ENCODE measurements at regions not wholly inside any gene's neighbourhood (a gene's known extent, or its start where the extent isn't known, plus 50 kb on each side); places are given as distances from the start of the nearest gene placed in this dataset.

DNA sequence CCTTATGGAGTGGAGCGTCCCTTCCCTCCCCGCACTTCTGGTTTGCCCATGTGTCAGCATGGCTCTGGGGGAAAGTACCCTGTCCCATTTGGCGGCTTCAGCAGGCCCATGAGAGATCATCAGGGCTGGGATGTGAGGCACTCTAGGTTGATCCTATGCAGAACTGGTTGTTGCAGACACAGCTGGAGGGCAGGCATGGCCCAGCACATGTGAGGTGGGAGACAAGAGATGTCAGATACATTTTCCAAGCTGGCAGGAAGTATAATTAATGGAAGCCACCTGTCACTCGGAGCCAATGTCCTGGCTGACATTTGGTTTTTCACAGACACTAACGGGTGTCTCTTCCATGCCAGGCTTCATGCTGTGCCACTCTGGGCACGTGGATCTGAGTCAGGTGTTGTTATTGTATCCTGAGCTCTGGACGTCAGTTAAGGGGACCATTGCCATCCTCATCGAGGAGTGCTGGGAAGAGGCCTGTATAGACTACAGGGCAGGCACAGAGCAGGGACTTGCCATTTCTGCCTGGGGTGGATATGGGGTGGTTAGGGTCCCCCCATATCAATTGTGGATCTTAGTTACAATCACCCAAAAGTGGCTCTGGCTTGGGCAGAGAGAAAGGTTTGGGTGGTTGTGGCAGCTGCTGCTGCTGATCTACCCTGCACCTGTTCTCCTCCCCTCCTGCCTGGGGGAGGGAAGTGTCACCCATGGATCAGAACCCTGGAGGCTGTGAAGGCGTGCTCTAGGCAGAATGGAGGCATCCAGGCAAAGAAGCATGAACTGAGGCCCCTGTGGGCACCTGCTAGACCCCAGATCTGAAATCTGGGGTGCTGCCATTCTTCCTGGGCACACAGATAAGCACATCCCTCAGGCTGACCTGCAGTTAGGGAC, 140.7 kb downstream of the FBLN2 start:
- Mint-ChIP-seq H3K27ac (no peak overlapping the region), H3K4me3 (no peak overlapping the region), H3K4me1 (no peaks in the 10 kb centered on the region), H3K9me3 (peaks cover 0 to 12% (median 5%) of the 10 kb centered on the region in 3 donors), H3K27me3 (peaks cover 3% of the 10 kb centered on the region), H3K36me3 (no peaks in the 10 kb centered on the region)

DNA sequence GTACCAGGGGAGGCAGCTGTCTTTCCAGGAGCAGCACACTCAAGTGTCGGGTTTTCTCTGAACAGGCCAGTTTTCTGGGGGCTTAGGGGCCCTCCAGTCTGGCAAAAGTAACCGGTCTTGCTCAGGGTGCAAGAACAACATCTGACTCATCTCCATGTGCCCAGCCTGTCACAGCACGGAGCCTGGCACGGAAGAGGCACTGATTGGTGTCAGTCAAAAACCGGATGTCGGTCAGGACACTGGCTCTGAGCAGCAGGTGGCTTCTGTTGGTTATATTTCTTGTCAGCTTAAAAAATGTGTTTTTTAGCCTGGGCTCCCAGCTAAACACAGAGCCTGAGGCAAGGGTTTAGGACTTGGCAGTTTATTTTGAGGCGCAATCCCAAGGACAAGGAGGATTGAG, 139.9 kb downstream of the FBLN2 start:
- H3K27me3 Mint-ChIP-seq, result peaks cover 3% of the 10 kb centered on the region
- no peak overlapping the region for H3K27ac Mint-ChIP-seq
- H3K4me3 Mint-ChIP-seq, result no peak overlapping the region
- no peaks in the 10 kb centered on the region for H3K4me1 Mint-ChIP-seq
- peaks cover 0 to 12% (median 5%) of the 10 kb centered on the region in 3 donors for H3K9me3 Mint-ChIP-seq
- no peaks in the 10 kb centered on the region for H3K36me3 Mint-ChIP-seq

- Mint-ChIP-seq H3K27ac (no peak overlapping the region), H3K27me3 (peaks cover 3% of the 10 kb centered on the region), H3K4me1 (peaks cover 0 to 3% (median 0%) of the 10 kb centered on the region in 3 donors), H3K36me3 (no peaks in the 10 kb centered on the region), H3K9me3 (peaks cover 0 to 11% (median 4%) of the 10 kb centered on the region in 3 donors), H3K4me3 (no peak overlapping the region)
These were observed 139.1 kb downstream of the FBLN2 start for GRCh38 chr3:13688034-13688433.

Measured in IgD-negative memory B cell (primary cell).